AG04450 (cell line): ENCODE measurements at regions not wholly inside any gene's neighbourhood (a gene's known extent, or its start where the extent isn't known, plus 50 kb on each side); places are given as distances from the start of the nearest gene placed in this dataset.

Experiments used
- CTCF ChIA-PET: fragments of 300-600, 350-600 bp; formaldehyde crosslinking; extraction: SDS; loops from one replicate; lab custom pipeline; 2022; ENCODE audit warnings: antibody characterized with exemption, inconsistent platforms; lab: Charles Lee
- POLR2A ChIA-PET: fragments of 350-600 bp; formaldehyde crosslinking; extraction: SDS; loops from one replicate; lab custom pipeline; 2021; ENCODE audit warnings: antibody characterized with exemption, inconsistent platforms; lab: Yijun Ruan, JAX
- DNase-seq: peaks from one replicate; pipeline ENCODE4 v3.0.0-alpha.2; 2011; ENCODE audit warnings: low read depth, low spot score
- H3K27ac ChIP-seq: one replicate; pipeline ENCODE4 v1.5.1; 2012; ENCODE audit warnings: low read depth, low read length, control low read depth
- H3K27me3 ChIP-seq: one replicate; pipeline ENCODE4 v1.6.0; 2012; ENCODE audit warnings: low read length; ENCODE audit not compliant: control insufficient read depth, insufficient read depth
- H3K4me3 ChIP-seq: 2 replicates; pipeline ENCODE4 v1.5.1; 2011; ENCODE audit warnings: mild to moderate bottlenecking, low read depth, low read length, control low read depth
- H3K9me3 ChIP-seq: 2 replicates; pipeline ENCODE4 v1.5.1; 2012; ENCODE audit warnings: low read length; ENCODE audit not compliant: control insufficient read depth, insufficient read depth
- CTCF ChIP-seq: IDR thresholded peaks from 2 replicates; pipeline ENCODE4 v1.5.1; 2011; ENCODE audit warnings: low read depth, low read length, control low read depth, inconsistent platforms

- TF ChIP-seq CTCF = no peak
- H3K4me3 ChIP-seq = no peak overlapping the region
- no peak overlapping the region for H3K27ac ChIP-seq
- POLR2A ChIA-PET = no interaction called here
- no peaks in the 10 kb centered on the region for H3K9me3 ChIP-seq
- CTCF ChIA-PET = interaction anchor here (1.0 kb wide), 1 partner anchor 11 kb away, joined by 3 read pairs; no protein-coding TSS in a partner anchor
- no peaks in the 10 kb centered on the region for H3K27me3 ChIP-seq
- DNase-seq = no peak
Observed at GRCh38 chr6:14722704-14723103, 523.2 kb upstream of the JARID2 start.

GRCh38 chr6:14723535-14724086 lies 522.3 kb upstream of the JARID2 start:
- CTCF ChIA-PET = no interaction called here
- Histone ChIP-seq H3K9me3 (no peaks in the 10 kb centered on the region), H3K27ac (no peak overlapping the region)

GRCh38 chr6:14724549-14724948 lies 521.3 kb upstream of the JARID2 start:
- no peaks in the 10 kb centered on the region for H3K9me3 ChIP-seq
- ChIA-PET CTCF (no interaction called here), POLR2A (no interaction called here)
- H3K27me3 ChIP-seq = no peaks in the 10 kb centered on the region
- no peak for TF ChIP-seq CTCF
- DNase-seq = no peak
- no peak overlapping the region for H3K27ac ChIP-seq
- no peak overlapping the region for H3K4me3 ChIP-seq

More at GRCh38 chr6:14723535-14724086, 522.3 kb upstream of the JARID2 start:
- POLR2A ChIA-PET = no interaction called here
- TF ChIP-seq CTCF = no peak
- no peak overlapping the region for H3K4me3 ChIP-seq
- no peak for DNase-seq
- H3K27me3 ChIP-seq = no peaks in the 10 kb centered on the region

- POLR2A ChIA-PET = no interaction called here
Observed at GRCh38 chr6:14726816-14727493, 518.9 kb upstream of the JARID2 start.

More at GRCh38 chr6:14726816-14727493, 518.9 kb upstream of the JARID2 start:
- Histone ChIP-seq H3K4me3 (no peak overlapping the region), H3K27ac (no peak overlapping the region), H3K9me3 (no peaks in the 10 kb centered on the region), H3K27me3 (no peaks in the 10 kb centered on the region)
- no peak for DNase-seq
- no peak for TF ChIP-seq CTCF
- CTCF ChIA-PET = interaction anchor here (1.0 to 1.1 kb wide), 2 partner anchors 12 to 16 kb away, joined by 3 read pairs; no protein-coding TSS in a partner anchor
